ENCODE measurements at regions not wholly inside any gene's neighbourhood (a gene's known extent, or its start where the extent isn't known, plus 50 kb on each side); places are given as distances from the start of the nearest gene placed in this dataset.
"Not testable (repeated sequence)": the region's sequence is repeated elsewhere in the genome, so short reads cannot be mapped to it uniquely, and the experiment has no call there.

DNA sequence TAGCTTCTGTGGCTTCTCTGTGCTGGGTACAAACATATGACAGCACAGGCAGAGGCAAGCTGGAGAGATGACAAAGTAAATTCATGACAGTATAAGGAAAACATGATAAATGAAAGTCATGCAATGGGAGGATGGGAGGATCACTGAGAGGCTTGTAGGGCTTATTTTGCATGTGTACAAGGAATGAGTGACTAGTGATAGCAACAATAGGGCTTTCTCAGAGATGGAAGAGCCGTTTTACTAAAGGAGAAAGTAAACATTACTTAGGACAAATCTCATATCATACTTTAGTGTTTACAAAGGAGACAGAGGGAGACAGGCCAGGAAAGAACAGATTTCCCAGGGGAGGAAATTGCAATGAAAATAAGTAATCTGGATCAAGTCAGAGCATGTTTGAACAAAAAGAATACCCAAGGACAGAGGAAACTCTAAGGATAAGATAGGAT is 82.5 kb upstream of the RBMS1 start:
- CTCF ChIA-PET, result no interaction called here
- peaks cover 17% of the 10 kb centered on the region for H3K9me3 Mint-ChIP-seq
- peaks cover 1% of the 10 kb centered on the region for H3K36me3 Mint-ChIP-seq
- H3K27ac Mint-ChIP-seq, result no peak overlapping the region
- no peak for DNase-seq
- H3K4me1 Mint-ChIP-seq, result no peaks in the 10 kb centered on the region
- no peaks in the 10 kb centered on the region for H3K27me3 Mint-ChIP-seq
- H3K4me3 Mint-ChIP-seq, result no peak overlapping the region

DNA sequence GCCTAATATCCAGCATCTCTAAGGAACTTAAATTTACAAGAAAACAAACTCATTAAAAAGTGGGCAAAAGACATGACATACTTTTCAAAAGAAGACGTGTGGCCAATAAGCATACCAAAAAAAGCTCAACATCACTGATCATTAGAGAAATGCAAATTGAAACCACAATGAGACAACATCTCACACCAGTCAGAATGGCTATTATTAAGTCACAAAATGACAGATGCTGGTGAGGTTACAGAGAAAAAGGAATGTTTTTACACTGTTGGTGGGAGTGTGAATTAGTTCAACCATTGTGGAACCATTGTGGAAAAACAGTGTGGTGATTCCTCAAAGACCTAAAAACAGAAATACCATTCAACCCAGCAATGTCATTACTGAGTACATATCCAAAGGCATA is 83.5 kb upstream of the RBMS1 start:
- DNase-seq, H3K27me3 Mint-ChIP-seq, H3K4me1 Mint-ChIP-seq, H3K4me3 Mint-ChIP-seq, H3K27ac Mint-ChIP-seq, H3K36me3 Mint-ChIP-seq, CTCF ChIA-PET: not testable (repeated sequence)
- H3K9me3 Mint-ChIP-seq, result peaks cover 10% of the 10 kb centered on the region

DNA sequence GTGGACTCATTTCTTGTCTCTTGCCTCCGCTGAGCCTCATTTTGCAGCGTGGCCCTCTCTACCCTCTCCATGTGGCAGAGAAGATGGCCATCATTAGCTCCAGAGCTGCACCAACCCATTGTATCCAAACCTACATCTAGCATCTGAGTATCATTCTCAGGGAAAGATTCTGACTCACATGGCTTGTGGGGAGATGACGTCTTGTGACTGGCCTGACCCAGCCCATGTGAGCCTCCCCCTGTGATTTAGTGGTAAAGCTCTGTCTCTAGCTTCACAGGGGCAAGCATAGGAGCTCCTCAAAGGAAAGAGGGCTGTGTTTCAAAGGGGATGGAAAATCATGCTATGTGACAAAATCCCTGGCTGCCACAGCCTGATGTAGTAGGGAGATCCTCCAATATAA is 87.4 kb upstream of the RBMS1 start:
- no peak for DNase-seq
- CTCF ChIA-PET, result interaction anchor here (0.8 kb wide), 1 partner anchor 256 kb away, joined by 3 read pairs; no protein-coding TSS in a partner anchor
- Mint-ChIP-seq H3K4me3 (no peak overlapping the region), H3K27ac (no peak overlapping the region), H3K4me1 (peaks cover 5% of the 10 kb centered on the region), H3K27me3 (no peaks in the 10 kb centered on the region), H3K9me3 (no peaks in the 10 kb centered on the region), H3K36me3 (no peaks in the 10 kb centered on the region)

DNA sequence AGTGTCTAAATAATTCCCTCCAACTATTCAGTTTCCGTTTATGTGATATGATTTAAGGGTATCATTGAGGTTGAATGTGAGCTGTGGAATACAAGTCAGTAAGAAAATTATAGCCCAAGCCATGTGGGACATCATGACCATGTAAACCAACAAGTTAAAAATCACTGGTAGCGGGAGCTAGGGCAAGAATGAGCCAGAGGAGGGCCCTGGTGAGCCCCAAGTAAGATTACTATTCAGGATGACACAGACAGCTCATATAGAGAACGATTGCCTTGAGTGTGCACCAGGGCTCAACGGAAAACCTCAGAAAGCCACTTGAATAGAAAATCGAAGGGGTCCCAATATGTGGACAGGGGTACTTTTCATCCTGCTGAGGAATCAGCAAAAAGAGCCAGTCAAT is 87.8 kb upstream of the RBMS1 start:
- CTCF ChIA-PET, result interaction anchor here (0.8 kb wide), 1 partner anchor 256 kb away, joined by 3 read pairs; no protein-coding TSS in a partner anchor
- Mint-ChIP-seq H3K4me1 (peaks cover 5% of the 10 kb centered on the region), H3K4me3 (no peak overlapping the region), H3K36me3 (no peaks in the 10 kb centered on the region), H3K27ac (no peak overlapping the region), H3K27me3 (no peaks in the 10 kb centered on the region), H3K9me3 (no peaks in the 10 kb centered on the region)
- no peak for DNase-seq

DNA sequence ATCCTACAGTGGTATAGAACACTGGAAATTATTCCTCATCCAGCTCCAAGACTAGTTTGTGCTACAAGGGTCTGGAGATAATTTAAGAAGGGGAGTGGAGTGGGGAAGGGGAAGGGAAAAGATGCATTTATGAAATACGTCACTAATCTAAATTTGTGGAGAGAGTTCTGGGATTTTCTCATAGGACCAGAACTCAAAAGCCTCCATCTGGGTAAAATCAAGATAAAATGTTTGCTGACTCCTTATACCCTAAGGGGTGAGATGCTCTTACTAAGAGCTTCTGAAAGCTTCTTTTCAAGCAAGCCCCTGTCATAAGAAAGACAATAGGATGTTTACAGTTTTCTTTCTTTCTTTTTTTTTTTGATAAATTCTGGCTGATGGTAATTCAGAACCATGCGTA is 88.5 kb upstream of the RBMS1 start:
- Mint-ChIP-seq H3K9me3 (no peaks in the 10 kb centered on the region), H3K4me3 (no peak overlapping the region), H3K4me1 (peaks cover 5% of the 10 kb centered on the region), H3K36me3 (no peaks in the 10 kb centered on the region), H3K27me3 (no peaks in the 10 kb centered on the region), H3K27ac (no peak overlapping the region)
- DNase-seq, result no peak
- CTCF ChIA-PET, result no interaction called here

DNA sequence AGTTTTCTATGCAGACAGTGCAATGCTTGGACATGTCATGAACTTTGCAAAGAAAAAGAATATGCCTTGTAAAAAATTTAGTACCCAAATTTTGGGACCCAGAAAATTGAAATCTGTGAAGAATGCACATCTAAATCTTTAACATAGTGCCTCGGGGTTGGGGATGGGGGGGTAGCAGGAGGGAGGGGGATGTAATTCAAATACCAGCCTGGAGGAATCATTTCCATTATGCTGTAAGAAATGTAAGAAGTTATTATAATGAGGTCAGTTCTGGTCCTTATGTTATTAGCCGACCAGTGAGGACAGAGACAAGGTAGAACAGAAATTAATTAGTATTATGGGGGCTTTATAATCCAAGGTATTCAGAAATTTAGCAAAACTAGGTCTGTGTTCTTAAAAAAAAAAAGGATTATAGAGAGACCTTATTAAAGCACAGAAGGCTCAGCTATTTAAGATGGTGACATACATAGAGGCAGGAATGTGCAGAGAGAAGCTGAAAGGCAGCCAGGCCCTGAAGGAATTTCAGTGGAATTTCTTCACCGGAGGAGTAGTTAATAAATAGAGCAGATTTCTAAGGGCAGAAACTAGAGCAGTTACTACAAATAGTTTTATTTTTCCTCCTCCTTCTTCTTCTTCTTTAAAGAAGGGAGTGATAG is 89.0 kb upstream of the RBMS1 start:
- Mint-ChIP-seq H3K27ac (no peak overlapping the region), H3K4me3 (no peak overlapping the region), H3K36me3 (no peaks in the 10 kb centered on the region), H3K9me3 (no peaks in the 10 kb centered on the region), H3K27me3 (no peaks in the 10 kb centered on the region), H3K4me1 (peaks cover 5% of the 10 kb centered on the region)
- DNase-seq, result no peak
- CTCF ChIA-PET, result interaction anchor here (0.7 kb wide), 1 partner anchor 556 kb away, joined by 3 read pairs; no protein-coding TSS in a partner anchor

DNA sequence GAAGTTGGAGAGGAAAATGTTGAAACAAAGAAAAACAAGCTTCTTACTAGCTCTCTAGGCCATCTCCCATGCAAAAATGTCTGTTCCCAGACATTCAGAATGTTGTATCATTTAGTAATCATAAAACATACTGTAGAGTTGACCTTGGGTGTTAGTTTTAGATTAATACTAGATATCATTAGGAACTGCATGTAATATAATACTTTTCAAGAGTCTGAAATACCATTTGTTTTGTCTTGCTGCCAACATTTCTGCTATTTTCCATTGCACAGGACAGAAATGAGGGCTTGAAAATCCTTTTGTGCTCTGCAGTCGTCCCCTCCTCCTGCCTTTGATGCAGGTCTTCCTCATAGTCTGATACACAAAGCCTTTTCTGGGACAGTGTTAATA is 89.5 kb upstream of the RBMS1 start:
- Mint-ChIP-seq H3K4me3 (no peak overlapping the region), H3K36me3 (no peaks in the 10 kb centered on the region), H3K9me3 (no peaks in the 10 kb centered on the region), H3K4me1 (peaks cover 5% of the 10 kb centered on the region), H3K27me3 (no peaks in the 10 kb centered on the region), H3K27ac (no peak overlapping the region)
- CTCF ChIA-PET, result interaction anchor here (0.7 kb wide), 1 partner anchor 556 kb away, joined by 3 read pairs; no protein-coding TSS in a partner anchor
- no peak for DNase-seq

DNA sequence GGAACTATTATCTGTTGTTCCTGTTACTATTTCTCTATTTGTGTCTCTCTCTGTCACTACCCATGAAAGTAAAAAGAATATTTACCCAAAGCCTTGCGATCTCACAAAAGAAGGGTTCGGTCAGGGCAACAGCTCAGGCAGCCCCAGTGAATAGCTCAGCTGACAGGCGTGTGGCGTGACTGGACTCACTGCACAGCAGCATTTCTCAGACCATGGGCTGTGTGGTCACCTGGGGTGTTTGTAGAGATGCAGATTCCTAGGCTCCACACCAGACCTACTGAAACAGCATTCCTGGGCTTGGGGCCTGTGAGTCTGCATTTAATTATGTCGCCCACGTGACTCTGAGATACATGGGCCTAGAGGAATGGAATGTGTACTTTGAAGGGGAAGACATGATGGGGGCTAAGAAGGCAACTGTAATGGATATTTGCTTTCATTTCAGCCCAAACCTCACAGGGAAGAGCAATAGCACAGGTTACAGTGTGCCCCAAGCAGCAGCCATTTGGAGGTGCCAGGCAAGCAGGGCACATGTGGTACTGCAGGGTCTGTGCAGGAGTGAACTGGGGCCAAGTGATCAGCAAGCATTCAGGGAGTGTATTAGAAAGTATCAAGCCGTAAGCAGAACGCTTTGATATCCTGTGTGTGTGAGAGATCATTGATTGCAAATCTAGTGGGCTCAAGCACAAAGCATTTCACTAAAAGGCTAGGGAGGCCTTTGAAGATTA is 90.4 kb upstream of the RBMS1 start:
- CTCF ChIA-PET, result no interaction called here
- no peaks in the 10 kb centered on the region for H3K36me3 Mint-ChIP-seq
- H3K4me3 Mint-ChIP-seq, result no peak overlapping the region
- DNase-seq, result no peak
- no peak overlapping the region for H3K27ac Mint-ChIP-seq
- H3K4me1 Mint-ChIP-seq, result peaks cover 5% of the 10 kb centered on the region
- H3K27me3 Mint-ChIP-seq, result no peaks in the 10 kb centered on the region
- no peaks in the 10 kb centered on the region for H3K9me3 Mint-ChIP-seq

DNA sequence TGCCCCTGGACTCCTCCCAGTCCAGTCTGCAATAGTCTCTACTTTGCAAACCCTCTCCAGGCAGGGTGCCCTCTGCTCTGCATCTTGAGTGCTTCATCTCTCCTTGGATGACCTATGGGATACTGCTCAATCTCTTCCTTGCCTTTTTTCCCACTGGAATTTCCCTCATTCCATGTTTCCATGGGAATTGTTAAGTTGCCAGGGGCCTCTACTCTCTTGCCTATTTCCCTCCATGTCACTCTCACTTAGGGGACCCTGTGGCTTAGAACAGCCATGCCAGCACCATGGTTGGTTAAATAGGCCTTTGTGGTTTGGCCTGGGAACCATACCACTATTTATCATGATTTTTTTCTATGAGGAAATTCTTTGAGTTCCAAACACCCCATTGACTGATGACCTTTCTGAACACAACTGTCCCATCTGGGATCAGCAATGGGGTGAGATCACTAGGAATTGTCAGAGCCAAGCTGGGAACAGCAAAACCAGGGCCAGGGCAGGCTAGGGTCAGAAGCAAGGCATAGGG is 91.4 kb upstream of the RBMS1 start:
- Mint-ChIP-seq H3K27ac (no peak overlapping the region), H3K4me1 (peaks cover 5% of the 10 kb centered on the region), H3K4me3 (no peak overlapping the region), H3K36me3 (no peaks in the 10 kb centered on the region), H3K9me3 (no peaks in the 10 kb centered on the region), H3K27me3 (no peaks in the 10 kb centered on the region)
- DNase-seq, result no peak
- CTCF ChIA-PET, result no interaction called here

DNA sequence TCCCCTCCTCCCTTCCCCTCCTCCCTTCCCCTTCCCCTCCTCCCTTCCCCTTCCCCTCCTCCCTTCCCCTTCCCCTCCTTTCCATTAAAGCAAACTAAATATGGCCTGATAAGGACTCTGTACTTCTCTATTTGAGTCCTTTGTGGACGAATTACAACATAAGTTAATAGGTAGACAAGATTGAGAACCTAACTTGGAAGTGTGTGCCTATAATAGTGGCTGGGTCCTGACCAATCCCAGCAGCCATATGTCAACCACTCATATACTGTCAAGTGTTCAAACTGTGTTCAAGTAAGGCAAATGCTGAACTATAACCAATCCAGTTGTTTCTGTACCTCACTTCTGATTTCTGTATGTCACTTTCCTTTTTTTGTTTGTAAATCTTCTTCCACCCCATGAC is 97.1 kb upstream of the RBMS1 start:
- H3K4me3 Mint-ChIP-seq, result no peak overlapping the region
- DNase-seq, result no peak
- peaks cover 3% of the 10 kb centered on the region for H3K4me1 Mint-ChIP-seq
- H3K9me3 Mint-ChIP-seq, result peaks cover 12% of the 10 kb centered on the region
- peak overlapping the region; percentile 33 for H3K27ac Mint-ChIP-seq
- CTCF ChIA-PET, result no interaction called here
- H3K36me3 Mint-ChIP-seq, result peaks cover 4% of the 10 kb centered on the region
- no peaks in the 10 kb centered on the region for H3K27me3 Mint-ChIP-seq

DNA sequence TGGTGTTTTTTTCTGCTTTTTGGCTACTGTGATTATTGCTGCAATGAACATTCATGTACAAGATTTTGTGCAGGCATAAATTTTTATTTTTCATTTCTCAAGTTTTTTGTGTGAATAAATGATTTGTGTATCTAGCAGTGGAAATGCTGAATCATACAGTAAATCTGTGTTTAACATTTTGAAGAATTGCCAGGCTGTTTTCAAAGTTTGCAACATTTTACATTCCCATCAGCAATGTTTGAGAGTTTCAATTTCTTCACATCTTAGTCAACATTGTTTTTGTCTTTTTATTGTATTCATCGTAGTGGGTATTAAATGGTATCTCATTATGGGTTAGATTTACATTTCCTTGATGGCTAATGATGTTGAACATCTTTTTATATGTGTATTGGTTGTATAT is 98.8 kb upstream of the RBMS1 start:
- peaks cover 4% of the 10 kb centered on the region for H3K36me3 Mint-ChIP-seq
- CTCF ChIA-PET, result no interaction called here
- DNase-seq, result no peak
- no peaks in the 10 kb centered on the region for H3K27me3 Mint-ChIP-seq
- no peak overlapping the region for H3K27ac Mint-ChIP-seq
- H3K4me3 Mint-ChIP-seq, result no peak overlapping the region
- H3K9me3 Mint-ChIP-seq, result peaks cover 12% of the 10 kb centered on the region
- no peaks in the 10 kb centered on the region for H3K4me1 Mint-ChIP-seq

DNA sequence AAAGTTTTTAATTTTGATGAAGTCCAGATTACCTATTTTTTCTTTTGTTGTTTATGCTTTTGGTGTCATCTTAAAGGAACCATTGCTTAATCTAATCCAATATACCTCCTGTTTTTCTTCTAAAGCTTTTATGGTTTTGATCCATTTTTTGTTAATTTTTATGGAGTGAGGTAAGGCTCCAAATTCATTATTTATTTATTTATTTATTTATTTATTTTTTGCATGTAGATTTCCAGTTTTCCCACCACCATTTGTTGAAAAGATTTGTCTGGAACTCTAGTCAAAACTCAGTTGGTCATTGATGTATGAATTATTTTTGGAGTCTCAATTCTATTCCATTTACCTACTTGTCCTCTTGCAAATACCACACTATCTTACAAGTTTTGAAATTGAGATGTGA is 99.4 kb upstream of the RBMS1 start:
- H3K4me3 Mint-ChIP-seq, result no peak overlapping the region
- CTCF ChIA-PET, result no interaction called here
- peaks cover 12% of the 10 kb centered on the region for H3K9me3 Mint-ChIP-seq
- DNase-seq, result no peak
- no peaks in the 10 kb centered on the region for H3K27me3 Mint-ChIP-seq
- peaks cover 4% of the 10 kb centered on the region for H3K36me3 Mint-ChIP-seq
- H3K27ac Mint-ChIP-seq, result no peak overlapping the region
- H3K4me1 Mint-ChIP-seq, result no peaks in the 10 kb centered on the region

DNA sequence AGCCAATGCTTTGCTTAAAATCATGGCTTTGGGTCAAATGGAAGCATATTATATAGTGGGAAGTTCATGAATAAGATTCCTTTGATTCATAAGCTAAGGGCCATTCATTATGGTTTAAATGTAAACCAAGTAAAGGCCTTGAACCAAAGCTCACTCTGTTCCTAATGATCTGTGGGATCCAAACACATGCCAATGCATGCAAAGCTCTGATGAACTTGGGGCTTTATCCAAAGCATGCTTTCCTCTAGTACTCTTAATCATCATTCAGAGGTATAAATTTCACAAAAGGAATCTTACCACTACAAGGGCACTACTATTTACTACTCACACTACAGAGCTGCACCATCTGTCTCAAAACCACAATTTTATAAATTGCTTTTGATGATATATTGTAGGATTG is 102.8 kb upstream of the RBMS1 start:
- CTCF ChIA-PET, result no interaction called here

DNA sequence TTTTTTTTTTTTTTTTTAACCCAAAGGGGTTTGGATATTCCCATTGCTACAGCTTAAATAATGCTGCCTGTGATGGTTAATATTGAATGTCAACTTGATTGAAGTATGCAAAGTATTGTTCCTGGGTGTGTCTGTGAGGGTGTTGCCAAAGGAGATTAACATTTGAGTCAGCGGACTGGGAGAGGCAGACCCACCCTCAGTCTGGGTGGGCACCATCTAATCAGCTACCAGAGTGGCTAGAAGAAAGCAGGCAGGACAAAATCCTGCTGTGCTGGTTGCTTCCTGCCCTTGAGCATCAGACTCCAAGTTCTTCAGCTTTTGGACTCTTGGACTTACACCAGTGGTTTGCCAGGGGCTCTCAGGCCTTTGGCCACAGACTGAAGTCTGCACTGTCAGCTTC is 106.8 kb upstream of the RBMS1 start:
- H3K27me3 Mint-ChIP-seq, CTCF ChIA-PET, H3K27ac Mint-ChIP-seq, H3K4me3 Mint-ChIP-seq, DNase-seq, H3K9me3 Mint-ChIP-seq, H3K4me1 Mint-ChIP-seq, H3K36me3 Mint-ChIP-seq: not testable (repeated sequence)

More for the DNA sequence above, 102.8 kb upstream of the RBMS1 start:
- no peak for DNase-seq
- H3K4me3 Mint-ChIP-seq, result no peak overlapping the region
- H3K27ac Mint-ChIP-seq, result no peak overlapping the region
- no peaks in the 10 kb centered on the region for H3K27me3 Mint-ChIP-seq
- peaks cover 3% of the 10 kb centered on the region for H3K9me3 Mint-ChIP-seq
- no peaks in the 10 kb centered on the region for H3K4me1 Mint-ChIP-seq
- no peaks in the 10 kb centered on the region for H3K36me3 Mint-ChIP-seq

DNA sequence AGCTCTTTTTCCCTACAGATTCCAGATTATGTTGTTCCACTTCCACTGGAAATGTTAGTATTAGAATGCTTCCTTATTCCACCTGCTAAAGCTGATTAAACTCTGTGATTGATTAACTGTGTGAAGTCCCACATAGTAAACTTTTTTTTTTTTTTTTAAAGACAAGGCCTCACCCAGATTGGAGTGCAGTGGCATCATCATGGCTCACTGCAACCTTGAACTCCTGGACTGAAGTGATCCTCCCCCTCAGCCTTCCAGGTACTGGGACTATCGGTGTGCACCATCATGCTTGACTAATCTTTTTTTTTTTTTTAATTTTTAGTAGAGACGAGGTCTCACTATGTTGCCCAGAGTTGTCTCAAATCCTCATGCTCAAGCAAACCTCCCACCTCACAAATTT is 108.5 kb upstream of the RBMS1 start:
- Mint-ChIP-seq H3K27ac (no peak overlapping the region), H3K4me1 (no peaks in the 10 kb centered on the region), H3K36me3 (no peaks in the 10 kb centered on the region), H3K4me3 (no peak overlapping the region), H3K9me3 (no peaks in the 10 kb centered on the region), H3K27me3 (no peaks in the 10 kb centered on the region)
- DNase-seq, result no peak
- CTCF ChIA-PET, result no interaction called here

Measured in activated naive CD4-positive, alpha-beta T cell treated with anti-CD3 and anti-CD28 coated beads, Interleukin-2, amount 10 ng/mL, durations not matched to agents 7 days and 5 days (primary cell).